Suppressor macrophage treated with lipopolysaccharide for 4 hours (primary cell): ENCODE measurements at regions not wholly inside any gene's neighbourhood (a gene's known extent, or its start where the extent isn't known, plus 50 kb on each side); places are given as distances from the start of the nearest gene placed in this dataset.
A peak's percentile ranks its signal among the peaks of the same experiment; 100 is the strongest.

Experiments used
- DNase-seq: peaks from one replicate; pipeline ENCODE4 v3.0.0-alpha.2; 2020

DNA sequence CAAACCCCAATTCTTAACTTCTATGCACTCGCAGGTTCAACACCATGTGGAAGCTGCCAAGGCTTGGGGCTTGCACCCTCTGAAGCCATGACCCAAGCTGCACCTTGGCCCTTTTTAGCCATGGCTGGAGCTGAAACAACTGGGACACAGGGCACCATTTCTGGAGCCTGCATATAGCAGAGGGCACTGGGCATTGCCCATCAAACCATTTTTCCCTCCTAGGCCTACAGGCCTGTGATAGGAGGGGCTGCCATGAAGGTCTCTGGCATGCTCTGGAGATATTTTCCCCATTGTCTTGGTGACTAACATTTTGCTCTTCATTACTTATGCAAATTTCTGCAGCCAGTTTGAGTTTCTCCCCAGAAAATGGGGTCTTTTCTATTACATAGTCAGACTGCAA, 484.7 kb downstream of the EPHA7 start:
- no peak for DNase-seq

- DNase-seq: no peak
These were observed 489.2 kb downstream of the EPHA7 start for GRCh38 chr6:92930171-92930570.

GRCh38 chr6:92922216-92922806, 497.0 kb downstream of the EPHA7 start:
- DNase-seq: no peak

- no peak for DNase-seq
These were observed 503.9 kb downstream of the EPHA7 start for GRCh38 chr6:92915466-92915865.

DNA sequence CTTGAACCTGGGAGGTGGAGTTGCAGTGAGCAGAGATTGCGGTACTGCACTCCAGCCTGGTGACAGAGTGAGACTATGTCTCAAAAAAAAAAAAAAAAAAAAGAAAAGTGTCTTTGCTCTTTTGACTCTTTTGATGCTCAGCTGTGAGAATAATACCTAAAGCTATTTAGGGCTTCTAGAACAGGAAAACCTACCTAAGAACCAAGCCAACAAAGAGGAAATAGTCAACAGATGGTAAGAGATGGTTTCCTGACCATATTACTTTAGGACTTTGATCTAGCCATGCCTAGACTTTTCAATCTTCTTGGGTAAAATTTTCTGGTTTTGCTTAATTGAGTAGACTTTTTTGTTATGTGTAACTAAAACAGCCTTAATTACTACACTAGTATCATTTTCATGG, 508.1 kb downstream of the EPHA7 start:
- DNase-seq: no peak

- no peak for DNase-seq
These were observed 508.7 kb downstream of the EPHA7 start for GRCh38 chr6:92910646-92911045.

DNA sequence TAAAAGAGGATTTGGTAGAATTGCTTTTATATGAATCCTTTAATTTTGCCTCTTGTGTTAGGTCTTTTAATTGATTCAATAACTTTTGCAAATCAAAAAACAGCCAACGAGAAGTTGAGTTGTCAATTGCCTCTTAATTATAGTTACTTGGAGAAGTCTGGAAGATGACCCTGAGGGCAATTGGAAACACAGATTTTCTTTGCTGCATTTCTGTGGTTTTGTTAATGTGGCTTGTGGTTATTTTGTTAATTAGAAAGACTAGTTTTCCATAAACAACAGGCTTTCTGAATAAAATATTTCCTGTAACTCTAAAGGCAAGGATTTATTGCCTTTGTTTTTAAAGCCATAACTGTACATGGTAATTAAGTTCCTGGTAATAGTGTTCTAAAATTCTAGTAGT, 513.0 kb downstream of the EPHA7 start:
- DNase-seq: no peak

DNA sequence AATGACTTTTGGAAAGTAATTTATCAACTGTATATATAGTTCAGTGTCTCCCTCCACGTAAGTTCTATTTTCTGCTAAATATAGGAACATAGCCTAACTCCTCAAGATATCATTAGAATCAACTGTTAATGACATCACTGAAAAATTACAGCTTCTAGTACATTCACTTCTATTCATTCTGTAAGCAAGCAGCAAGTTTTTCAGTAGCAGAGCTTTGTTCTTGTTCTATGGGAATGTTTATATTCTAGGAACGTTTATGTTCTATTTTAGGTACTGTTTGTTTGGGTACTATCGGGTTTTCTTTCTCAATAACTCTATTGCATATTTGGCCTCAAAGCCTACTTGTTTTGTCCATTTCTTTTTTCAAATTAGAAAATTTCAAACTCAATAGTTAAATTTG, 525.6 kb downstream of the EPHA7 start:
- no peak for DNase-seq

DNA sequence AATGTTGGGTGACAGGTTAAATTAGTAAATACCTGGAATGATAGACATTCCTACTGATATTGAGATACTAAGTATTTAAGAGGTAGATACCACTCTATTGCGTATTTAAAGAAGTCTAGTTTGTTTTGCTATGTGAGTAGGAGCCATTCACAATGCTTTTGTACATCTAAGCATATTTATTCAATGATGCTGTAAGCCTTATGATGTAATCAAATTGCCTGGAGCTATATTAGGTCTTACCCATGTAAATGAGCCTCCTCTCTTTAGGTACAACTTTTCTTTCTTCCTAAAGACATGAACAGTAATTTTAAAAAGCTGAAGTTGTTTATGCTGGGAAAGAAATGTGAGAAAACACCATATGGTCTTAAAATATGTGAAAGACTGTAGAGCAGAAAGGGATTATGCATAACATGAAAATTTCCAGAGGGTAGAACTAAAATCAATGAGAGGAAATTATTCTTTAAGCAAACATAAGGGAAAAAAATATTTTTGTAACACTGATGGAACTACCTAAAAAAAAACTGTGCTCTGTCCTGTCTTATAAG, 526.7 kb downstream of the EPHA7 start:
- DNase-seq: no peak

DNA sequence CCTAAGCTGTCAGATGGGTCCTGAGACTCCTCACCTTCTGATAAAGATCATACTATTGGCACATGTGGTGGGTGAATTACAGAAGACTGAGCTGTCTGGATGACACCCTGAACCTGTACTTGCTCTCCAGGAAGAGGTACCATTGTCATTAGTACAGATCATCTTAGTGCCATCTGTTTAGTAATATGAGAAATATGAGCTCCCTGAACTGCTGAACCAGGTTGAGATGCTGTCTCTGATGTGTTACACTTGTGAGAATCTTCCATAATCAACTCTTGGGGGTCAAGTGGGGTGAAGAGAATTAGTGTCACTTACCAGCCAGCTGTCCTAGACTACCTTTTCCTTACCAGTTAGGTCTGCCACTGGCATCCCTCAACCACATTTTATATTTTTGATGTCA, 531.0 kb downstream of the EPHA7 start:
- no peak for DNase-seq

- DNase-seq: no peak
These were observed 531.5 kb downstream of the EPHA7 start for GRCh38 chr6:92887871-92888270.

GRCh38 chr6:92879526-92879925, 539.8 kb downstream of the EPHA7 start:
- DNase-seq: no peak

- DNase-seq: no peak
These were observed 554.3 kb downstream of the EPHA7 start for GRCh38 chr6:92864966-92865555.

DNA sequence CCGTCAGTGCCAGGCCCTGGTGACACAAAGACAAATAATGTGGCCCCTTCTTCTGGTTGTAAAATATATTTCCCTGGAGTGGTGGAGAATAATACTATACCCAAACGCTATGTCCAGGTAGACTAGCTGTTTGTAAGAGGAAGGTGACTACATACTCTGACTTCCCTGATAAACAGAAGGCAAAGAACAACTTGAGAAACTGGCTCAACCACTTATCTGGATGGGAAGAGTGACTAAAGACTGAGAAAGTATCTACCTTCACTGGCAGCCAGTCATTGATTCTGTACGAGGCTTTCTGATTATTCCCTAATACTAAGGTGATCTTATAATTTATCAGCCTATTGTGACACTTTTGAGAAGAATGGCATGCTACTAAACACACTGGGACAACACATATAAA, 569.7 kb downstream of the EPHA7 start:
- DNase-seq: no peak

- DNase-seq: no peak
These were observed 570.5 kb downstream of the EPHA7 start for GRCh38 chr6:92848901-92849300.

DNA sequence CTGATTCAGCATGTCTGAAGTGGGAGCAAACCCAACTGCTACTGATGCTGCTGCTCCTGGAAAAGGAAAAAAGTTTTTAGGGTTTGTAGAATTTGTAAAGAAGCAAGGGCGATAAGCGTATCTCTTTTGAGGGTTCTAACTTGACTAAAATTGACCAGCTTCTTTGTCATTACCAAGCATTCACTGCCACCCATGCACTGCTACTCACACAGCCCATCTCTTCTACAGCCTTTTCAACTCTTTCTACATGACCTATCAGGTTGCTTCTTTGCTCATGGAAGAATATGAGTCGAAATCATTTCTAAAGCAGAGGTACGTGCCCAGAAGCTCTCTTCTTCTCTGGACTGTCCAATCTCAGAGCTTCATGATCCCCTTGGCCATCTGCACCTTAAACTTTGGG, 570.9 kb downstream of the EPHA7 start:
- DNase-seq: no peak

DNA sequence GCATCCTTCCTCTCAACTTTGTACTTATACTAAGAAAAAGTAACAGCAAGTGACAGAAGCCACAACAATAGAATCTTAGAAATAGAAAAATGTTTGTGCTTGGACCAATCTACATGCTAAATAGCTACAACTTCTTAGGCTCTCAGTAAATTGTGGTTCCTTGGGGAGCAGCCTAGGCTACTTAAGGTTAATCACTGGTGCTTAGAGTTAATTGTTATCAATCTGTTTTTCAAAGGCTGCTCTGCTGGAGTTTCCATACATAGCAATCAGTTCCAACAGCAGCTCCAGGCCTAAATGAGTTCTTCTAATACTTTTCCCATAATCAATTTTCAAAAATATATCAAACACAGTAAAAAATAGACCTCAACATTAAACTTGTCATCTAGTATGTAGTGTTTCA, 571.4 kb downstream of the EPHA7 start:
- no peak for DNase-seq

- DNase-seq: no peak
These were observed 579.0 kb downstream of the EPHA7 start for GRCh38 chr6:92840246-92840930.

DNA sequence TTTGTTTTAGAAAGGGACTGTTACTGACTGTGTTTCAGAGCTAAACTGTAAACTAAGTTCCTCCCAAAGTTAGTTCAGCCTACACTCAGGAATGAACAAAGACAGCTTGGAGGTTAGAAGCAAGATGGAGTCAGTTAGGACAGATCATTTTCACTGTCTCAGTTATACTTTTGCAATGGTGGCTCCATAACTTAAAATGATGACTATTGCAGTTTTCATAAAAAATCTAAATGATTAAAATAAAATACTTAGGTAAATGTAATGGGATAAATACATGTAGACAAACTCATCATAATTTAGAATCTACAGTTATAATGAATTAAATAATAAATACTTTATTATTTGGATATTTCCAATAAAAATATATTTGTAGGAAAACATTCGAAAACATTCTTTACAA, 590.6 kb downstream of the EPHA7 start:
- no peak for DNase-seq

- no peak for DNase-seq
These were observed 592.3 kb downstream of the EPHA7 start for GRCh38 chr6:92827104-92827503.

DNA sequence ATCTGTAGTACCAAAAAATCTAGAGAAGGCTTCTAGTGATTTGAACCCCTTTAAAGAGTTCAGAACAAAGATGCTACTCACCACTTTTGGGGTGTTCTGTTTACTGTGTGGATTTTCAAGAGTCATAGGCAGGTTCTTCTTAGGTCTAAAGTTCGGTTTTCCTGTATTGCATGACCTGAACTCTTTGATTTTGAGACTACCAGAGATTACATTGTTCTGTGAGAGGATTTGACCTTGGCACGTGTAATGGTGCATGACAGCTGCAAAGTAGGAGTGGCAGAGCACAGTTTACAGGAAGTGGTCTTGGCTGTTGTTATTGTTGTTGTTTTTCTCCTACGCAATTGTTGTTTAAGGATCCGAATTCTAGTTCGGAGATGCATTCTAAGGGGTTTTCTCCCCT, 592.7 kb downstream of the EPHA7 start:
- DNase-seq: no peak

- no peak for DNase-seq
These were observed 597.1 kb downstream of the EPHA7 start for GRCh38 chr6:92822222-92822621.

GRCh38 chr6:92820601-92821000, 598.8 kb downstream of the EPHA7 start:
- DNase-seq: no peak

DNA sequence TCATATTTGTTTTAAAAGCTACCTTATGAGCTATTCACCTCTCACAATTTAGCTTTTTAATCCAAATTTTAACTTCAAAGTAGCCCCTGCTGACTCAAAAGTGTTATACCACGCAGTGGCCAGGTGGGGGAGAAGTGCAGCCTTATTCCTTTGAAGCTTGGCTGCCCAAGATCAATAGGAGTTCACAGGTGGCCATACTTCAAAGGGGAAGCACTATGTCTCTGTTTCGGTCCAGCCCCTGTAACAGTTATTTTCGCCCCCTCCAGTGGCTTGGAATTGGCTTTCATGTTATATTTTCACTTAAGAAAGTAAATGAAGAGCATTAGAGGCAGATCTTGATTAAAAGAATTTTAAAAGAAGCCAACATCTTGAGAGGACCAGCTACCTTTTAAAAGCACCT, 608.4 kb downstream of the EPHA7 start:
- peak; percentile 3 for DNase-seq

GRCh38 chr6:92806254-92806653, 613.1 kb downstream of the EPHA7 start:
- DNase-seq: no peak
